ENCODE measurements at regions not wholly inside any gene's neighbourhood (a gene's known extent, or its start where the extent isn't known, plus 50 kb on each side); places are given as distances from the start of the nearest gene placed in this dataset.

DNA sequence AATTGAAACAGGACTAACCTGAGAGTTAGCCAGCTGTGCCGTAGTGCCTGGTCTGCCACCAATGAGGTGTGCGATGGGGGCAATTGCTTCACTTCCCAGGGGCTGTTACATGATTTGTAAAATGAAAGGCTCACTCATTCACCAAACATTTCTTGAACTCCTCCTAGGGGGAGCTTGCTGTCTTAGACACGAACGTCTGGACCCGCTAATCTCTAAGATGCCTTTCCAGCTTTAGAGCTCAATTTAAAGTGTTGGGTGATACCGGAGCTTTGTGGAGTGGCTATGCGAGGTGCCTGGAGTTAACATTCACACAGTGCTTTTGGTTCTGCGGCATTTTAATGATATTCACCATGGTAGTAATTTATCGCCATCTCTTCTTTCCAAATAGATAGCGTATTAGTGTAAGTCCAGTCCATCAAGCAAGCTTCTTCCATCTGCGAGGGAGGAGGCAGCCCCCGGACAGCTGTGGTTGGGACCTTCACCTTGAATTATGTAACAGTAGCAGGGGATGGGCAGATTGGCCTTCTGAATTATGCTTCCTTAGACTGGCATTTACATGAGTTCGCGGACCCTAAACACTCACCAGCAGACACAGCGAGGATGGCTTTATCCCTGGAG lies 179.9 kb downstream of the ADSS2 start:
- peaks cover 2 to 4% of the 10 kb centered on the region in 2 donors for H3K9me3 ChIP-seq (ENCODE audit: control insufficient read depth in 2 of 2, insufficient read depth in 1 of 2, low read length in 1 of 2)
- WGBS, result 97% methylated on average over 15 of the region's 15 CpGs
- DNase-seq (ENCODE audit: low read depth in 6 of 9, low spot score in 9 of 9), result no peak
- H3K4me3 ChIP-seq (ENCODE audit: low read length in 2 of 2), result no peak overlapping the region
- H3K36me3 ChIP-seq (ENCODE audit: control insufficient read depth in 2 of 2, insufficient read depth in 2 of 2, low read length in 1 of 2), result no peaks in the 10 kb centered on the region
- no peaks in the 10 kb centered on the region for H3K27me3 ChIP-seq (ENCODE audit: control insufficient read depth in 2 of 2, insufficient read depth in 1 of 2, low read length in 1 of 2)
- H3K27ac ChIP-seq (ENCODE audit: low read depth in 1 of 2, low read length in 1 of 2), result no peak overlapping the region
- peaks cover 0 to 25% of the 10 kb centered on the region in 2 donors for H3K4me1 ChIP-seq (ENCODE audit: control insufficient read depth in 2 of 2, insufficient read depth in 2 of 2, low read length in 2 of 2)

GRCh38 chr1:244272471-244273261 lies 179.0 kb downstream of the ADSS2 start:
- H3K36me3 ChIP-seq (ENCODE audit: control insufficient read depth in 2 of 2, insufficient read depth in 2 of 2, low read length in 1 of 2), result no peaks in the 10 kb centered on the region
- H3K4me3 ChIP-seq (ENCODE audit: low read length in 2 of 2), result no peak overlapping the region
- H3K9me3 ChIP-seq (ENCODE audit: control insufficient read depth in 2 of 2, insufficient read depth in 1 of 2, low read length in 1 of 2), result peaks cover 2 to 4% of the 10 kb centered on the region in 2 donors
- peaks cover 0 to 25% of the 10 kb centered on the region in 2 donors for H3K4me1 ChIP-seq (ENCODE audit: control insufficient read depth in 2 of 2, insufficient read depth in 2 of 2, low read length in 2 of 2)
- H3K27me3 ChIP-seq (ENCODE audit: control insufficient read depth in 2 of 2, insufficient read depth in 1 of 2, low read length in 1 of 2), result no peaks in the 10 kb centered on the region
- no peak overlapping the region for H3K27ac ChIP-seq (ENCODE audit: low read depth in 1 of 2, low read length in 1 of 2)
- peak; percentile 60 to 92 (median 87) for DNase-seq (ENCODE audit: low read depth in 6 of 9, low spot score in 9 of 9)
- WGBS, result 76% methylated on average over 9 of the region's 9 CpGs

GRCh38 chr1:244273262-244273844 lies 178.4 kb downstream of the ADSS2 start:
- WGBS, result 59% methylated on average over 8 of the region's 8 CpGs
- peaks cover 0 to 25% of the 10 kb centered on the region in 2 donors for H3K4me1 ChIP-seq (ENCODE audit: control insufficient read depth in 2 of 2, insufficient read depth in 2 of 2, low read length in 2 of 2)
- peaks cover 2 to 4% of the 10 kb centered on the region in 2 donors for H3K9me3 ChIP-seq (ENCODE audit: control insufficient read depth in 2 of 2, insufficient read depth in 1 of 2, low read length in 1 of 2)
- no peaks in the 10 kb centered on the region for H3K27me3 ChIP-seq (ENCODE audit: control insufficient read depth in 2 of 2, insufficient read depth in 1 of 2, low read length in 1 of 2)
- DNase-seq (ENCODE audit: low read depth in 6 of 9, low spot score in 9 of 9), result no peak
- no peak overlapping the region for H3K4me3 ChIP-seq (ENCODE audit: low read length in 2 of 2)
- H3K27ac ChIP-seq (ENCODE audit: low read depth in 1 of 2, low read length in 1 of 2), result no peak overlapping the region
- H3K36me3 ChIP-seq (ENCODE audit: control insufficient read depth in 2 of 2, insufficient read depth in 2 of 2, low read length in 1 of 2), result no peaks in the 10 kb centered on the region

DNA sequence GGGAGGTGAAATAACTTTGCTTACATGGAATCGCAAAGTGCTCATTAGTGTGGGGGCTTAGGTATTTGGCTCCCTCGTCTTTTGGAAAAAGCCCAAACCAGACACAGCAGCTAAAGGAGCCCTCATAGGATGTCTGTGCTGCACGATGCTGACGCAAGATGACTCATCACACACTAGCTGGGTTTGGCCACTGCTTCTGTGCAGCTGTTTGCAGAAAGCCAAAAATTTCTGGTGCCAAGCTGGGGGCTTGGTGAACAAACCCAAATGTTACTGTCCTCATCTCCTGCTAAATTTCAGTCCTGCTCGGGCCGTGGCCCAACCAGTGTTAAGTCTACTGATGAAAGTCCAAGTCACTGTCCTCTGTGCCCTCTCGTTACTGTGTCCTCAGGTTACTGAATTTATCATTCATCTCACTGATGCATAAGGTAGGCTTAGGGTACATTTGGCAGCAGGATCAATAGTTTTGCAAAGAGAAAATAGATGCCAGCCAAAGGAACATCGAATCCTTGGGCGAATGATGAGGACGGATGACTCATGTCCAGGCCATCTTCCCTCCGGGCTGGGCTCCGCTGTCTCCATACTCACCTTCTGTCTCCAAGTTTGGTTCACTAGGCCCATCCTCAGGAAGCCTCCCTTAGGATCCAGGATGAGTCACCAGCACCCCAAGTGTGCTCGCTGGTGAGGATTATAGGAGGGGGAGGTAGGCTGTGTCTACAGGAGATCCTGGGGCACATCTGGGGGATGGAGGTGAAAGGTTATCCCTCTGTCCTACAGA lies 177.7 kb downstream of the ADSS2 start:
- WGBS, result 75% methylated on average over 13 of the region's 13 CpGs
- H3K4me1 ChIP-seq (ENCODE audit: control insufficient read depth in 2 of 2, insufficient read depth in 2 of 2, low read length in 2 of 2), result peaks cover 0 to 25% of the 10 kb centered on the region in 2 donors
- peak in 3 of 9 donors; percentile 37 to 68 (median 43) for DNase-seq (ENCODE audit: low read depth in 6 of 9, low spot score in 9 of 9)

DNA sequence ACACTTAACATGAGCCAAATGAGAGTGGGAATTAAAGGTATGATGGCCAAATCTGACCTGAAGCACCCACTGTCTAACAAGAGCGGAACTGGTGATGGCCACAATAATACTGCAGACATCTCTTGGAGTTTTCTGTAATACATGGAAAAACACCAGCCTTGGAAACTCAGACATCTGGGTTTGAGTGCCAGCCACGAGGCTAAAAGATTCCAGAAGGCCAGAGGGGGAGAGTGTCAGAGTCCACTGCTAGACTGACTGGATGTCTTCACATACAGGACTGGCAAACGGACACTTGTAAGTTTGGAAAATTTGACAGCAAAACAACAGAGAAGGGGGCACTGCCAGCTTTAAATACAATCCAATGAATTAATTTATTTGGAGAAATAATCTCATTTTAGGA lies 175.1 kb downstream of the ADSS2 start:
- 58% methylated on average over 3 of the region's 3 CpGs for WGBS
- no peak overlapping the region for H3K4me3 ChIP-seq (ENCODE audit: low read length in 2 of 2)
- H3K4me1 ChIP-seq (ENCODE audit: control insufficient read depth in 2 of 2, insufficient read depth in 2 of 2, low read length in 2 of 2), result peaks cover 0 to 23% of the 10 kb centered on the region in 2 donors
- no peaks in the 10 kb centered on the region for H3K27me3 ChIP-seq (ENCODE audit: control insufficient read depth in 2 of 2, insufficient read depth in 1 of 2, low read length in 1 of 2)
- DNase-seq (ENCODE audit: low read depth in 6 of 9, low spot score in 9 of 9), result no peak
- H3K27ac ChIP-seq (ENCODE audit: low read depth in 1 of 2, low read length in 1 of 2), result no peak overlapping the region
- no peaks in the 10 kb centered on the region for H3K36me3 ChIP-seq (ENCODE audit: control insufficient read depth in 2 of 2, insufficient read depth in 2 of 2, low read length in 1 of 2)
- H3K9me3 ChIP-seq (ENCODE audit: control insufficient read depth in 2 of 2, insufficient read depth in 1 of 2, low read length in 1 of 2), result no peaks in the 10 kb centered on the region

More for the DNA sequence above, 177.7 kb downstream of the ADSS2 start:
- H3K9me3 ChIP-seq (ENCODE audit: control insufficient read depth in 2 of 2, insufficient read depth in 1 of 2, low read length in 1 of 2), result peaks cover 2 to 4% of the 10 kb centered on the region in 2 donors
- no peak overlapping the region for H3K4me3 ChIP-seq (ENCODE audit: low read length in 2 of 2)
- H3K27me3 ChIP-seq (ENCODE audit: control insufficient read depth in 2 of 2, insufficient read depth in 1 of 2, low read length in 1 of 2), result no peaks in the 10 kb centered on the region
- no peak overlapping the region for H3K27ac ChIP-seq (ENCODE audit: low read depth in 1 of 2, low read length in 1 of 2)
- no peaks in the 10 kb centered on the region for H3K36me3 ChIP-seq (ENCODE audit: control insufficient read depth in 2 of 2, insufficient read depth in 2 of 2, low read length in 1 of 2)

GRCh38 chr1:244280201-244280600 lies 171.5 kb downstream of the ADSS2 start:
- 84% methylated on average over 7 of the region's 7 CpGs for WGBS
- no peaks in the 10 kb centered on the region for H3K4me1 ChIP-seq (ENCODE audit: control insufficient read depth in 2 of 2, insufficient read depth in 2 of 2, low read length in 2 of 2)

GRCh38 chr1:244280859-244281258 lies 170.8 kb downstream of the ADSS2 start:
- WGBS, result 90% methylated on average over 1 of the region's 1 CpG
- Histone ChIP-seq H3K9me3 (ENCODE audit: control insufficient read depth in 2 of 2, insufficient read depth in 1 of 2, low read length in 1 of 2) (no peaks in the 10 kb centered on the region), H3K27me3 (ENCODE audit: control insufficient read depth in 2 of 2, insufficient read depth in 1 of 2, low read length in 1 of 2) (no peaks in the 10 kb centered on the region), H3K36me3 (ENCODE audit: control insufficient read depth in 2 of 2, insufficient read depth in 2 of 2, low read length in 1 of 2) (no peaks in the 10 kb centered on the region), H3K4me1 (ENCODE audit: control insufficient read depth in 2 of 2, insufficient read depth in 2 of 2, low read length in 2 of 2) (no peaks in the 10 kb centered on the region), H3K27ac (ENCODE audit: low read depth in 1 of 2, low read length in 1 of 2) (no peak overlapping the region), H3K4me3 (ENCODE audit: low read length in 2 of 2) (no peak overlapping the region)
- no peak for DNase-seq (ENCODE audit: low read depth in 6 of 9, low spot score in 9 of 9)

More at GRCh38 chr1:244280201-244280600, 171.5 kb downstream of the ADSS2 start:
- H3K27ac ChIP-seq (ENCODE audit: low read depth in 1 of 2, low read length in 1 of 2), result no peak overlapping the region
- no peaks in the 10 kb centered on the region for H3K9me3 ChIP-seq (ENCODE audit: control insufficient read depth in 2 of 2, insufficient read depth in 1 of 2, low read length in 1 of 2)
- no peaks in the 10 kb centered on the region for H3K36me3 ChIP-seq (ENCODE audit: control insufficient read depth in 2 of 2, insufficient read depth in 2 of 2, low read length in 1 of 2)
- no peak overlapping the region for H3K4me3 ChIP-seq (ENCODE audit: low read length in 2 of 2)
- no peak for DNase-seq (ENCODE audit: low read depth in 6 of 9, low spot score in 9 of 9)
- no peaks in the 10 kb centered on the region for H3K27me3 ChIP-seq (ENCODE audit: control insufficient read depth in 2 of 2, insufficient read depth in 1 of 2, low read length in 1 of 2)

DNA sequence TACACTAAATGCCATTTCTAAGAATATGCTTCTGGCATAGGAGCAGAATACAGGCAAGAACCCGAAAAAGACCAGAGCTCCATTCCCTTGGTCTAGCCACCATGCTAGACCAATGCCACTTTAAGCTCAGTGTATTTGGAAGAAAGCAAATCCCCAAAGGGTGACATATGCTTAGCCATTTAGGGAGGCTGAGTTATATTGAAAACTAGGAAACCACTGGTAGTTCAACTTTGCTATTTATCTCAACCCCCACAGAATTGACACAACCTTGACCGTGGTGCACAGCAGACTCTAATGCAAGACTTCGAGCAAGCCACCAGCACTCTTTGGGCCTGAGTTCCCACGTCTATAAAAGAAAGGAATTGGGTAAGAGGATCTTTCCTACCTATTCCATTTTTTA lies 167.9 kb downstream of the ADSS2 start:
- Histone ChIP-seq H3K4me1 (ENCODE audit: control insufficient read depth in 2 of 2, insufficient read depth in 2 of 2, low read length in 2 of 2) (no peaks in the 10 kb centered on the region), H3K4me3 (ENCODE audit: low read length in 2 of 2) (no peak overlapping the region), H3K36me3 (ENCODE audit: control insufficient read depth in 2 of 2, insufficient read depth in 2 of 2, low read length in 1 of 2) (no peaks in the 10 kb centered on the region), H3K27ac (ENCODE audit: low read depth in 1 of 2, low read length in 1 of 2) (no peak overlapping the region), H3K9me3 (ENCODE audit: control insufficient read depth in 2 of 2, insufficient read depth in 1 of 2, low read length in 1 of 2) (no peaks in the 10 kb centered on the region), H3K27me3 (ENCODE audit: control insufficient read depth in 2 of 2, insufficient read depth in 1 of 2, low read length in 1 of 2) (no peaks in the 10 kb centered on the region)
- 98% methylated on average over 4 of the region's 4 CpGs for whole genome bisulfite sequencing
- no peak for DNase-seq (ENCODE audit: low read depth in 6 of 9, low spot score in 9 of 9)
